Neural progenitor cell (in vitro differentiated cells): ENCODE measurements at regions not wholly inside any gene's neighbourhood (a gene's known extent, or its start where the extent isn't known, plus 50 kb on each side); places are given as distances from the start of the nearest gene placed in this dataset.

Source experiments
- DNase-seq: peaks from one replicate; pipeline ENCODE4 v3.0.0-alpha.2; 2016; ENCODE audit warnings: low spot score
- H2AFZ ChIP-seq: fragments of 200-600 bp; sonication (generic); replicated peaks from 2 replicates; pipeline ENCODE4 v1.6.1; 2016; ENCODE audit warnings: antibody characterized with exemption
- H3F3A ChIP-seq: fragments of 200-600 bp; sonication (generic); 2 replicates; pipeline ENCODE4 v1.6.1; 2016; ENCODE audit warnings: antibody characterized with exemption, low read depth
- H3K27ac ChIP-seq: fragments of 200-600 bp; sonication (generic); 2 replicates; pipeline ENCODE4 v1.5.1; 2016; ENCODE audit warnings: mild to moderate bottlenecking
- H3K27me3 ChIP-seq: fragments of 200-600 bp; sonication (generic); 2 replicates; pipeline ENCODE4 v1.6.1; 2016; ENCODE audit warnings: mild to moderate bottlenecking, moderate library complexity
- H3K36me3 ChIP-seq: fragments of 200-600 bp; sonication (generic); 2 replicates; pipeline ENCODE4 v1.5.1; 2016
- H3K4me1 ChIP-seq: fragments of 200-600 bp; sonication (generic); 2 replicates; pipeline ENCODE4 v1.6.1; 2016; ENCODE audit warnings: mixed run types
- H3K4me2 ChIP-seq: fragments of 200-600 bp; sonication (generic); 2 replicates; pipeline ENCODE4 v1.6.1; 2016
- H3K4me3 ChIP-seq: fragments of 200-600 bp; sonication (generic); 2 replicates; pipeline ENCODE4 v1.5.1; 2016
- H3K79me2 ChIP-seq: fragments of 200-600 bp; sonication (generic); 2 replicates; pipeline ENCODE4 v1.6.1; 2016; ENCODE audit warnings: low read depth
- H3K9ac ChIP-seq: fragments of 200-600 bp; sonication (generic); 2 replicates; pipeline ENCODE4 v1.6.1; 2016
- H3K9me3 ChIP-seq: fragments of 200-600 bp; sonication (generic); 2 replicates; pipeline ENCODE4 v1.5.1; 2016; ENCODE audit warnings: low read depth
- H4K20me1 ChIP-seq: fragments of 200-600 bp; sonication (generic); 2 replicates; pipeline ENCODE4 v1.6.1; 2016; ENCODE audit warnings: low read depth
- H3K27ac Mint-ChIP-seq: 3 replicates; pipeline ENCODE4 v1.8.0; 2021; ENCODE audit warnings: mixed read lengths
- H3K27me3 Mint-ChIP-seq: 2 replicates; pipeline ENCODE4 v1.8.0; 2022; ENCODE audit warnings: low read depth, mild to moderate bottlenecking, inconsistent platforms, moderate library complexity, mixed read lengths; ENCODE audit not compliant: insufficient read depth
- H3K36me3 Mint-ChIP-seq: 3 replicates; pipeline ENCODE4 v1.8.0; 2021; ENCODE audit warnings: mixed read lengths
- H3K4me1 Mint-ChIP-seq: 3 replicates; pipeline ENCODE4 v1.8.0; 2021; ENCODE audit warnings: mixed read lengths
- H3K4me3 Mint-ChIP-seq: 3 replicates; pipeline ENCODE4 v1.8.0; 2021; ENCODE audit warnings: mild to moderate bottlenecking, moderate library complexity, mixed read lengths
- H3K9me3 Mint-ChIP-seq: 3 replicates; pipeline ENCODE4 v1.8.0; 2020; ENCODE audit warnings: mixed read lengths
- CTCF ChIP-seq: fragments of 200-600 bp; sonication (generic); IDR thresholded peaks from 2 replicates; pipeline ENCODE4 v1.5.1; 2017; ENCODE audit warnings: antibody characterized with exemption, mild to moderate bottlenecking
- EZH2 ChIP-seq: fragments of 200-600 bp; sonication (generic); IDR thresholded peaks from 2 replicates; pipeline ENCODE4 v1.6.1; 2017; ENCODE audit warnings: antibody characterized with exemption, mild to moderate bottlenecking, moderate library complexity
- EZH2phosphoT487 ChIP-seq: fragments of 200-600 bp; sonication (generic); IDR thresholded peaks from 2 replicates; pipeline ENCODE4 v1.6.1; 2017; ENCODE audit warnings: antibody characterized with exemption

- Mint-ChIP-seq H3K9me3 (no peaks in the 10 kb centered on the region), H3K27me3 (peaks cover 14% of the 10 kb centered on the region), H3K4me1 (peaks cover 9% of the 10 kb centered on the region), H3K36me3 (no peaks in the 10 kb centered on the region), H3K27ac (peak overlapping the region; percentile 78), H3K4me3 (no peak overlapping the region)
- TF ChIP-seq CTCF (no peak), EZH2 (no peak), EZH2phosphoT487 (no peak)
- Histone ChIP-seq H3K9me3 (no peaks in the 10 kb centered on the region), H3K27me3 (no peaks in the 10 kb centered on the region), H3K4me1 (no peaks in the 10 kb centered on the region), H2AFZ (no peak overlapping the region), H3K79me2 (no peaks in the 10 kb centered on the region), H3K9ac (no peak overlapping the region), H3K4me2 (no peak overlapping the region), H3K36me3 (no peaks in the 10 kb centered on the region), H3K27ac (no peak overlapping the region), H3F3A (no peaks in the 10 kb centered on the region), H4K20me1 (no peaks in the 10 kb centered on the region), H3K4me3 (no peak overlapping the region)
- DNase-seq: no peak
Observed at GRCh38 chr11:69904161-69904973, 85.2 kb upstream of the FGF3 start.

DNA sequence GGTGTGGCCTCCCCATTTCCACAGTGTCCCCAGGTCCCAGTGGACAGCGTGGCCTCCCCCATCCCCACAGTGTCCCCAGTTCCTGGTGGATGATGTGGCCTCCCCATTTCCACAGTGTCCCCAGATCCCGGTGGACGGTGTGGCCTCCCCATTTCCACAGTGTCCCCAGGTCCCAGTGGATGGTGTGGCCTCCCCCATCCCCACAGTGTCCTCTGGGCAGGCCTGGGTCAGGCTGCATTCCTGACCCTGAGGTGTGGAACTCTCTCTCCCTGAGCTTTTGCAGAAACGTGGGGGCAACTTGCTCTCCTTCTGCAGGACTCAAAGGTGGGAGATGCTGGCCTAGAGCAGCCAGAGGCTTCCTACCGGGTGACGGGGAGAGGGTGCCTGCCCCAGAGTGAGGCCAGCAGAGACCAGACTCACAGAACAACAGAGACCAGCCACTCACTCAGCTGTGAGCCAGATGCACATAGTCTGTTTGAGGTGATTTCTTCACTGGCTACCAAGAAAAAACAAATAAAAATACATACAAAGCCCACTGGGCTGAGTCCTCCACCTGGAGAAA is 85.8 kb upstream of the FGF3 start:
- Histone ChIP-seq H3K36me3 (no peaks in the 10 kb centered on the region), H4K20me1 (no peaks in the 10 kb centered on the region), H3K27ac (no peak overlapping the region), H3K79me2 (no peaks in the 10 kb centered on the region), H3K9me3 (no peaks in the 10 kb centered on the region), H3K4me3 (no peak overlapping the region), H3F3A (no peaks in the 10 kb centered on the region), H2AFZ (no peak overlapping the region), H3K9ac (no peak overlapping the region), H3K27me3 (no peaks in the 10 kb centered on the region), H3K4me1 (no peaks in the 10 kb centered on the region), H3K4me2 (no peak overlapping the region)
- Mint-ChIP-seq H3K4me3 (no peak overlapping the region), H3K9me3 (no peaks in the 10 kb centered on the region), H3K36me3 (no peaks in the 10 kb centered on the region), H3K4me1 (peaks cover 9% of the 10 kb centered on the region), H3K27me3 (peaks cover 14% of the 10 kb centered on the region), H3K27ac (no peak overlapping the region)
- DNase-seq: no peak
- TF ChIP-seq EZH2 (no peak), EZH2phosphoT487 (no peak), CTCF (no peak)

- H3K4me3 Mint-ChIP-seq: no peak overlapping the region
Observed at GRCh38 chr11:69905611-69906452, 86.6 kb upstream of the FGF3 start.

More at GRCh38 chr11:69905611-69906452, 86.6 kb upstream of the FGF3 start:
- Mint-ChIP-seq H3K4me1 (peaks cover 4% of the 10 kb centered on the region), H3K27ac (no peak overlapping the region), H3K9me3 (no peaks in the 10 kb centered on the region), H3K27me3 (peaks cover 16% of the 10 kb centered on the region), H3K36me3 (no peaks in the 10 kb centered on the region)
- H3K4me3 ChIP-seq: no peak overlapping the region
- no peaks in the 10 kb centered on the region for H3K9me3 ChIP-seq
- H3K4me1 ChIP-seq: no peaks in the 10 kb centered on the region
- no peaks in the 10 kb centered on the region for H3K27me3 ChIP-seq
- no peak overlapping the region for H3K4me2 ChIP-seq
- H3K27ac ChIP-seq: no peak overlapping the region
- no peaks in the 10 kb centered on the region for H4K20me1 ChIP-seq
- H3F3A ChIP-seq: no peaks in the 10 kb centered on the region
- H2AFZ ChIP-seq: no peak overlapping the region
- TF ChIP-seq EZH2: no peak
- no peak for TF ChIP-seq EZH2phosphoT487
- no peak for TF ChIP-seq CTCF
- H3K79me2 ChIP-seq: no peaks in the 10 kb centered on the region
- DNase-seq: no peak
- H3K9ac ChIP-seq: no peak overlapping the region
- H3K36me3 ChIP-seq: no peaks in the 10 kb centered on the region
